GM12892 (cell line): ENCODE measurements at regions not wholly inside any gene's neighbourhood (a gene's known extent, or its start where the extent isn't known, plus 50 kb on each side); places are given as distances from the start of the nearest gene placed in this dataset.
"Not testable (repeated sequence)": the region's sequence is repeated elsewhere in the genome, so short reads cannot be mapped to it uniquely, and the experiment has no call there.

Experiments
- POLR2A ChIP-seq: IDR thresholded peaks from 2 replicates; pipeline ENCODE4 v1.6.1; 2011; ENCODE audit warnings: low read depth, low read length, control low read depth
- POLR2AphosphoS5 ChIP-seq: IDR thresholded peaks from 2 replicates; pipeline ENCODE4 v1.6.1; 2011; ENCODE audit warnings: low read depth, low read length, control low read depth

GRCh38 chr1:232117903-232118302 is 491.3 kb downstream of the DISC1 start:
- not testable (repeated sequence) for TF ChIP-seq POLR2A, POLR2AphosphoS5
